Fibroblast of lung (primary cell): ENCODE measurements at regions not wholly inside any gene's neighbourhood (a gene's known extent, or its start where the extent isn't known, plus 50 kb on each side); places are given as distances from the start of the nearest gene placed in this dataset.

Experiments used
- EZH2 ChIP-seq: IDR thresholded peaks from 2 replicates; pipeline ENCODE4 v1.5.1; 2012; ENCODE audit warnings: low read length, control low read depth, mild to moderate bottlenecking; ENCODE audit errors: missing control alignments
- TF ChIP-seq, protein P1 (sequence below), 2 donors: IDR thresholded peaks in 1 of 2; conservative IDR thresholded peaks in 1 of 2; 1 replicate in 1 of 2; 2 replicates in 1 of 2; pipeline ENCODE4 v1.5.1; 2011 to 2012; ENCODE audit warnings: low read length in 2 of 2, control low read depth in 1 of 2, inconsistent platforms in 1 of 2, low read depth in 1 of 2, mild to moderate bottlenecking in 1 of 2

DNA sequence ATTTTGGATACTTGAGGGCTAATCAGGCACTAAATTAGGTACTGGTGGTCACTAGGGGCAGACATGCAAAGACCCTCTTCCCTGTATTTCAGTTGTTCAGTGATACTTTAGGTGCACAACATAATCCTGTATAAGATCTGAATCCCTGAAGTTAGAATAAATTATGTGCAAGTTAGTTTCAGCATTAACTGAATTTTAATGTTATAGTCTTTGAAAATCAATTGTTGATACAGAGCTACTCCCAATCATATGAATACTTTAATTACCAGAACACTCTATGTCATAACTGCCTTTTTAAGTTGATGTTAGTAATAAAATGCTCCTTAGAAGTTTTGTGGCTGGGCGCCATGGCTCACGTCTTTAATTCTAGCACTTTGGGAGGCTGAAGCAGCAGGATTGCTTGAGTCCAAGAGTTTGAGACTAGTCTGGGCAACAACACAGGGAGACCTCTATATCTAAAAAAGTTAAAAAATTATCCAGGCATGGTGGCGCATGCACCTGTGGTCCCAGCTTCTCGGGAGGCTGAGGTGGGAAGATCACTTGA, 87.1 kb upstream of the SKAP2 start:
- TF ChIP-seq, protein P1, sequence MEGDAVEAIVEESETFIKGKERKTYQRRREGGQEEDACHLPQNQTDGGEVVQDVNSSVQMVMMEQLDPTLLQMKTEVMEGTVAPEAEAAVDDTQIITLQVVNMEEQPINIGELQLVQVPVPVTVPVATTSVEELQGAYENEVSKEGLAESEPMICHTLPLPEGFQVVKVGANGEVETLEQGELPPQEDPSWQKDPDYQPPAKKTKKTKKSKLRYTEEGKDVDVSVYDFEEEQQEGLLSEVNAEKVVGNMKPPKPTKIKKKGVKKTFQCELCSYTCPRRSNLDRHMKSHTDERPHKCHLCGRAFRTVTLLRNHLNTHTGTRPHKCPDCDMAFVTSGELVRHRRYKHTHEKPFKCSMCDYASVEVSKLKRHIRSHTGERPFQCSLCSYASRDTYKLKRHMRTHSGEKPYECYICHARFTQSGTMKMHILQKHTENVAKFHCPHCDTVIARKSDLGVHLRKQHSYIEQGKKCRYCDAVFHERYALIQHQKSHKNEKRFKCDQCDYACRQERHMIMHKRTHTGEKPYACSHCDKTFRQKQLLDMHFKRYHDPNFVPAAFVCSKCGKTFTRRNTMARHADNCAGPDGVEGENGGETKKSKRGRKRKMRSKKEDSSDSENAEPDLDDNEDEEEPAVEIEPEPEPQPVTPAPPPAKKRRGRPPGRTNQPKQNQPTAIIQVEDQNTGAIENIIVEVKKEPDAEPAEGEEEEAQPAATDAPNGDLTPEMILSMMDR (conservative IDR thresholded peaks at IDR 0.05 in 1 of 2, IDR thresholded peaks at IDR 0.05 in 1 of 2; ENCODE audit: low read depth in 1 of 2, low read length in 2 of 2): no peak
- no peak for TF ChIP-seq EZH2
